ENCODE measurements at regions not wholly inside any gene's neighbourhood (a gene's known extent, or its start where the extent isn't known, plus 50 kb on each side); places are given as distances from the start of the nearest gene placed in this dataset.
"Not testable (repeated sequence)": the region's sequence is repeated elsewhere in the genome, so short reads cannot be mapped to it uniquely, and the experiment has no call there.

- peak; percentile 24 for DNase-seq
Measured at GRCh38 chr7:149714081-149714909, 59.1 kb downstream of the ZNF467 start.

DNA sequence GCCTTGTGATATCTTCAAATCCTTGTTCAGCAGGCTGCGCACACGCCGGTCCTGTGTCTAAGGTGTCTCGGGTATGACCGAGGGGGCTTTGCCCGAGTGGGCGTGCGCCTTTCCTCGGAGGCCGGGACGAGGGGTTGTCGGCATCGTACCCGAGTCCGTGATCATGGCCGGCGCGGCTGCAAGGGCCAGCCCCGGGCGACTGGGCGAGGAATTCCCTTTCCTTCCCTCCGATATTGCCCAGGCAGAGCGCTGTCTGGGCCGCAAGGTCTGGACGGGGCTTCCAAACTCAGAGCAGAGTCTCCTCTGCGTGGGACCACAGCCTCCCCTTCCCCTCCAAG, 59.7 kb downstream of the ZNF467 start:
- no peak for DNase-seq

- no peak for DNase-seq
Measured at GRCh38 chr7:149713061-149713730, 60.2 kb downstream of the ZNF467 start.

DNA sequence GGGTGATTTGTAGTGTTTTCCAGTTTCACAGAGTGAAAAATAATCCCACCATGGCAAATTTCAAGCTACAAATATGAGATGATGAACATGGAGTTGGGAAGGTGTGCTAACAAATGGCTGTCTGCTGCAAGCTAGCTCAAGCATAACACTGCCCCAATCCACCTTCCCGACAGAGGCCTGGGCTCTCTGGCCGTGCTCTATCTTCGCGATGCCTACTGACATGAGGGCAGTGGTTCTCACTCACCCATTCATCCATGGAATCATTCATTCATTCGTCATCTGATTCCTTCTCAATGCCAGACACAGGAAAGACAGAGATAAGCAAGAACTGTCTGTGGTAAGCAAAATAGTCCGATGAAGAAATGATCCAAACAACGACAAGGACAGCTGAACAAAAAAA, 65.4 kb downstream of the ZNF467 start:
- no peak for DNase-seq

- no peak for DNase-seq
Measured at GRCh38 chr7:149707448-149707886, 65.9 kb downstream of the ZNF467 start.

GRCh38 chr7:149706398-149706797, 67.0 kb downstream of the ZNF467 start:
- DNase-seq, result no peak

GRCh38 chr7:149704507-149704906, 68.9 kb downstream of the ZNF467 start:
- DNase-seq, result no peak

GRCh38 chr7:149703044-149703650, 70.2 kb downstream of the ZNF467 start:
- no peak for DNase-seq

DNA sequence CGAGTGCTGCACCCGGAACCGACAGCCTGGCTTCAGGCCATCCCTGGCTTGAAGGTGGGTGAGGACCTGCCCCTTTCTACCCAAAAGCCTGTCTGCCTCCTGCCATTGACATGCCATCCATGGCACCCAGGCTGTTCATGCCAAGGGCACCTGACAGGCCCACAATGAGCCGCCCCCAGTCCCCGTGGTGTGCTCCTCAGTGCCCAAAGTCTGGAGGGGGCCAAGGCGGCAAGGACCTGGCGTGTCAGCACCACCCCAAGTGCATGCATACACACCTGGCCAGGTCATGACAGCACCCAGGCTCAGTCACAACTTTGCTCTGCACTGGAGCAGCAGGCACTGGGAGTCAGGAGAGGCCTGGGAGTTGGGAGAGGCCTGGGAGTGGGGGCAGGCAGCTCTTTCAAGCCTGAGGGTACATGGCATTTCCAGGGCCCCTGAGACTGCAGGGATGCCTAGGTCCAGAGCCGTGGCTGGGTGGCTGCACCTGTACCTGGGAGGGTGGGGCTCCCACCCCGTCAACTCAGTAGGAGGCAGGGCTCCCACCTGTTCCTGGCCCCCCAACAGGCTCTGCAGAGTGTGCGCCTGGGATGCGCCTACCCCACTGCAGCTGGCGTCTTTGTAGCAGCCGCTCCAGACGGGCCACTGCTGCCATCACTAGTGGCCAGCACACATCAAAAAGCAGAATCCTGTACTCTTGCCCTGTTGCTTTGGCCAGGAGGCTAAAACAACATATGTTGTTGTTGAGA, 71.7 kb downstream of the ZNF467 start:
- no peak for DNase-seq

- DNase-seq, result not testable (repeated sequence)
Measured at GRCh38 chr7:149697767-149698166, 75.6 kb downstream of the ZNF467 start.

DNA sequence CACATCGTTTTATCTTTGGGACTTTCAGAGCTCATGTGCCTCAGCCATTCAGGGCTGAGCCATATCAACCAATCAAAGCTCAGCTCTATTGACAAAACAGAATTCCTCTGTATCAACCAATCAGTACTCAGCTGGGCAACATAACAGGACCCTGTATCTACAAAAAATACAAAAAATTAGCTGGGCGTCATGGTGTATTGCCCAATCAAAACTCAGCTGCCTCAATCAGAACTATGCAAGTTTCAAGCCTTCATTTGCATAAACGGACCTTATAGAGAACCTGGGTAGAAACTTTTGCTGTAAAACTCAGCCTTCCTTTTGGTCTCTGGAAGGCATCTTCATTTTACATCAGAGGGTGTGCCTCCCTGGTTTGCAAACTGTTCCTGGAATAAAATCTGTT, 77.1 kb downstream of the ZNF467 start:
- no peak for DNase-seq

DNA sequence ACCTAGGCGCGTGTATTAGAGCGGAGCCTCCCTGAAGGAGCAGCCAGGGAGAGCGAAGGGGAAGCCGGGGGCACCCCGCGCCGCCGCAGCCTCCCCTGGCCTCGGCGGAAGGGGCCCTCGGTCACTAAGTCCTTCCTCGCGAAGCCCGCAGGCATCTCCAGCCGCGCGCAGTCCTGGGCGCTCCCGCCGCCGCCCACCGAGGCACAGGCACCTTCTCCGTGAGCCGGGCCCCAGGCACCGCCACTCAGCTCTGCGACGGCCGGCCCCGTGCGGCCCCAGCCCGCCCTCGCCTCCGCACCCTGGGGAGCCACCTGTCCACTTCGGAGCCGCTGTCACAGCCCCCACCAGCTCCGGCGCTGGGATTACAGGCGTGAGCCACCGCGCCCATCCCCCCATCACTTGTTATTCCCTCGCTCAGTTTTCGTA, 80.8 kb downstream of the ZNF467 start:
- no peak for DNase-seq

GRCh38 chr7:149692056-149692455, 81.3 kb downstream of the ZNF467 start:
- DNase-seq, result no peak

DNA sequence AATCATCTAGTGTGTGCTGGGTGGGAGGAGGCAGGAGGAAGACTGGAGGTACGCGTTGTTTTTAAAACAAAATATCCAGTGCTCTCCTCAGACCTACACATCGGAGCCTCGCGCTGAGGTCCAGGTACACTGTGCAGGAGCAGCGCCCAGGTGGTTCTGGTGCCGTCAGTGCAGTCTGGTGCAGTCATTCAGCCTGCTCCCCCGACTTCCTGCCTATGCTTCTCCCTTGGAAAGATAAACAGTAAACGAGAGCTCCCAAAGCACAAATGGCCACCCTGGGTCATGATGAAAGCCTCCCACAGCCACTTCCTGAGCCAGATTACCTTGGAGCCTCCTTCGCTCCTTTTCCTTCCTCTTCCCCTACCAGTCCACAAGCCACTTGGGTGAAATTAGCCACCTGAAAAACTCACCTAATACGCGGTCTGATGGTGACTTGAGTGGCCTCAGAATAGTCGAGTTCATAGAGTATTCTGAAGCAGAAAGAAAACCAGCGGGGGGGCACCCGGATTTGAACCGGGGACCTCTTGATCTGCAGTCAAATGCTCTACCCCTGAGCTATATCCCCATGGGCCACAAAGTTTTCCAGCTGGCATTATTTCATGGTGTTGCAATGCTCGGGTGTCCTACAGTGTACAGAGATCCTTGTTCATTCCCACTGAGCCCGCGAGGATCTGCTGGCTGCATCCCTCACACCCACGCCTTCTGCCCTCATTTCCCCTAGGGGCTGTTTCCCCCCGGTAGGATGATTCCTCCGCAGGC, 82.5 kb downstream of the ZNF467 start:
- DNase-seq, result no peak

- DNase-seq, result no peak
Measured at GRCh38 chr7:149689291-149689721, 84.1 kb downstream of the ZNF467 start.

GRCh38 chr7:149688836-149689235, 84.6 kb downstream of the ZNF467 start:
- no peak for DNase-seq

GRCh38 chr7:149687820-149688219, 85.6 kb downstream of the ZNF467 start:
- DNase-seq, result not testable (repeated sequence)

- no peak for DNase-seq
Measured at GRCh38 chr7:149686449-149686848, 86.9 kb downstream of the ZNF467 start.

DNA sequence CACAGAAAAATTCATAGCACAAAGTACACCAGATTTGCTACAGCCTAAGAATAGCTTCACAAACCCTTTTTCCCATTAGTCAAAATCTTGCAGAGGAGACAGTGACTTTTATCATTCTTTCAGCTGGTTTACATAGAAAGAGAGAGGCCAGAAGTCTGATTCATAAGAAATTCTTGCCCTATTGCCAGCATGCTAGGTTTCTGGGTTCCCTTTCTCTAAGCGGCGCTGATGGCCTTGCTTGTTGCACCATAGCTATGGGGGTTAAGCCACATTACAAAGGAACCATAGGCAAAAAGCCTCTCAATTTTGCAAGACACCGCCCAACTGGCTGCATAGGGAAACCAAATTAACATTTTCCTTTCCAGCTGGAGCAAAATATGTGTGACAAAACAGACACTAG, 87.4 kb downstream of the ZNF467 start:
- DNase-seq, result no peak

DNA sequence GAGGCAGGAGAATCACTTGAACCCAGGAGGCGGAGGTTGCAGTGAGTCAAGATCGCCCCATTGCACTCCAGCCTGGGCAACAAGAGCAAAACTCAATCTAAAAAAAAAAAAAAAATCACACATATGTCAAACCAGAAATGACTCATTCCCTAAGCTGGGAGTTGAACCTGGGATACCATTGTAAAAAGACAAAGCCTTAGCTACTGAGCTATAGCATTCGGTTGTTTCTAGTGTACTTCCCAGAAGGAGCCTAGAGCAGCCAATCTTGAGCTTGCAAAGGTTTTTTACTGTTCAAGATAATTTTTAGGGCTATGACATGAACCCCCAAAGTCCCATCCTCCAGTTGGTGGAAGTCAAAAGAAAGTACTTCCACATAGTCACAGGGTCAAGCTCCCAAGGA, 87.9 kb downstream of the ZNF467 start:
- no peak for DNase-seq

DNA sequence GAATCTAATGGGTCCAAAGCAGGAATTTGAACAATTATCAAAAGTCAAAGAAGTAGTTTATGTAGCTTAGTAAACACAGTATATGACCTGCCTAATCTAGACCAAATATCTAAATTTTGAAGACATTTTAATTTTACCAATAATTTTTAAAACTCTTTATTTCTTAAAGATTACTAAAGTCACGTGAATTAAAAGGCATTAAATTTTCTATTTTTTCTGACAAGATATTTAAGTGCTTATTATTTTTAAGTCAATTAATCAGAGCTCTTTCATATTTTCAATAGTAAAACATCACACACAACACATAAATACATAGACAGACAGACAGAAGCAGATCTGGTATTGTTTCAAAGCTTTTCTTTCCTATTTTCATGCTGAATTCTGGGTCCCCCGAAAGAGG, 89.5 kb downstream of the ZNF467 start:
- DNase-seq, result no peak

DNA sequence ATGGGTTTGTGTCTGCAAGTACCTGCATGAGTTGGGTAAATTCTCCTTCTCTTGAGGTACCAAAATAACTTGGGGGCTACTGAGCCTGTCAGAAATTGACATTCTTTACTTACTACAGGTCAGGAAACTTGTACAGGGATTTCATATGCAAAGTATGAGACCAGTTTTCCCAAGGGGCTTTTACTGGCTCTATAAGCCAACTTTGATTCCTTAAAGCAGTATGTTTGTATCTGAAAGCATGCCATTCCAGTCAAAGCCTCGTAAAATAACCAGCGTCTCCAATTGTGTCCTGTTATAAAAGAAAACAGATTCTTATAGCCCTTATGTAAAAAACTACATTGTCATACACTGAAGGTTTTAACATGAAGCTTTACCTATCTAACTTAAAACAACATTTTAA, 90.2 kb downstream of the ZNF467 start:
- no peak for DNase-seq

- no peak for DNase-seq
Measured at GRCh38 chr7:149682038-149682437, 91.3 kb downstream of the ZNF467 start.
